NB4 (cell line): ENCODE measurements at regions not wholly inside any gene's neighbourhood (a gene's known extent, or its start where the extent isn't known, plus 50 kb on each side); places are given as distances from the start of the nearest gene placed in this dataset.

Source experiments
- DNase-seq: peaks from one replicate; pipeline ENCODE4 v3.0.0; 2010; ENCODE audit warnings: low read depth
- H3K4me3 ChIP-seq: one replicate; pipeline ENCODE4 v1.5.1; 2011; ENCODE audit warnings: mild to moderate bottlenecking, low read depth, low read length, moderate library complexity
- CTCF ChIP-seq: IDR thresholded peaks from one replicate; pipeline ENCODE4 v1.5.1; 2012; ENCODE audit warnings: low read depth, low read length
- MAX ChIP-seq: IDR thresholded peaks from 2 replicates; pipeline ENCODE4 v1.6.1; 2011; ENCODE audit warnings: low read depth, low read length
- MYC ChIP-seq: IDR thresholded peaks from 2 replicates; pipeline ENCODE4 v1.6.1; 2011; ENCODE audit warnings: low read depth, low read length
- POLR2A ChIP-seq: IDR thresholded peaks from 2 replicates; pipeline ENCODE4 v1.6.1; 2011; ENCODE audit warnings: mild to moderate bottlenecking; ENCODE audit not compliant: insufficient read length; ENCODE audit errors: extremely low read depth

GRCh38 chr10:123351715-123352114 is 197.5 kb downstream of the BUB3 start:
- DNase-seq = no peak
- TF ChIP-seq POLR2A (no peak), CTCF (no peak), MAX (no peak), MYC (no peak)
- no peak overlapping the region for H3K4me3 ChIP-seq

- TF ChIP-seq CTCF (no peak), POLR2A (no peak)
- H3K4me3 ChIP-seq = no peak overlapping the region
- no peak for DNase-seq
Observed at GRCh38 chr10:123354521-123354920, 200.3 kb downstream of the BUB3 start.

GRCh38 chr10:123355748-123356481 is 201.7 kb downstream of the BUB3 start:
- H3K4me3 ChIP-seq = no peak overlapping the region
- no peak for DNase-seq
- TF ChIP-seq POLR2A = no peak
- TF ChIP-seq CTCF = no peak
- no peak for TF ChIP-seq MYC
- no peak for TF ChIP-seq MAX

- DNase-seq = no peak
- TF ChIP-seq CTCF (no peak), POLR2A (no peak), MYC (no peak), MAX (no peak)
- no peak overlapping the region for H3K4me3 ChIP-seq
Observed at GRCh38 chr10:123356799-123357198, 202.6 kb downstream of the BUB3 start.

- no peak overlapping the region for H3K4me3 ChIP-seq
- no peak for DNase-seq
- TF ChIP-seq POLR2A (no peak), MAX (no peak), CTCF (no peak), MYC (no peak)
Observed at GRCh38 chr10:123357421-123357930, 203.3 kb downstream of the BUB3 start.

- peak; percentile 43 for DNase-seq
- no peak for TF ChIP-seq CTCF
- TF ChIP-seq MAX = no peak
- no peak for TF ChIP-seq POLR2A
- no peak for TF ChIP-seq MYC
- no peak overlapping the region for H3K4me3 ChIP-seq
Observed at GRCh38 chr10:123359539-123359938, 205.3 kb downstream of the BUB3 start.
